ENCODE measurements at regions not wholly inside any gene's neighbourhood (a gene's known extent, or its start where the extent isn't known, plus 50 kb on each side); places are given as distances from the start of the nearest gene placed in this dataset.

DNA sequence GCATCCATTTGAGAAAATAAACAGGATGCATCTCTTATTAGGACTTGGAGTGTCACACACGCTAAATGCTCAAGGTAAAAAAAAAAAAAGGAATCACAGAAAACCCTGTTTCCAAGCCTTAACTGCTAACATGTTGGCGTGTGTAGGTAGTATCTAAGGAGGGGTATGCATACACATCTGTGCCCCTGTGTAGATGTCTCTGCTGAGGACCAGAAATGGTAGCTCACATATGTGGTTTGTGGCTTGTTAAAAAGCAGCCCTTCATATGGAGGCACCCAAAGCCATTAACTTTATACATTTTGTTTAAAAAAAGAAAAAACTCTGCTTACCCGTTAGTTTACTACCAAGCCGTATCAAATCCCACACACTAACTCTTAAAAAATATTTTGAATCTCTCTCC is 314.1 kb downstream of the SNAPC1 start:
- TF ChIP-seq, protein P1, sequence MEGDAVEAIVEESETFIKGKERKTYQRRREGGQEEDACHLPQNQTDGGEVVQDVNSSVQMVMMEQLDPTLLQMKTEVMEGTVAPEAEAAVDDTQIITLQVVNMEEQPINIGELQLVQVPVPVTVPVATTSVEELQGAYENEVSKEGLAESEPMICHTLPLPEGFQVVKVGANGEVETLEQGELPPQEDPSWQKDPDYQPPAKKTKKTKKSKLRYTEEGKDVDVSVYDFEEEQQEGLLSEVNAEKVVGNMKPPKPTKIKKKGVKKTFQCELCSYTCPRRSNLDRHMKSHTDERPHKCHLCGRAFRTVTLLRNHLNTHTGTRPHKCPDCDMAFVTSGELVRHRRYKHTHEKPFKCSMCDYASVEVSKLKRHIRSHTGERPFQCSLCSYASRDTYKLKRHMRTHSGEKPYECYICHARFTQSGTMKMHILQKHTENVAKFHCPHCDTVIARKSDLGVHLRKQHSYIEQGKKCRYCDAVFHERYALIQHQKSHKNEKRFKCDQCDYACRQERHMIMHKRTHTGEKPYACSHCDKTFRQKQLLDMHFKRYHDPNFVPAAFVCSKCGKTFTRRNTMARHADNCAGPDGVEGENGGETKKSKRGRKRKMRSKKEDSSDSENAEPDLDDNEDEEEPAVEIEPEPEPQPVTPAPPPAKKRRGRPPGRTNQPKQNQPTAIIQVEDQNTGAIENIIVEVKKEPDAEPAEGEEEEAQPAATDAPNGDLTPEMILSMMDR (IDR thresholded peaks at IDR 0.05), result no peak
- no peak for TF ChIP-seq EZH2 (IDR thresholded peaks at IDR 0.05; ENCODE audit: borderline replicate concordance, insufficient read depth, low read depth, low read length, poor library complexity, severe bottlenecking)
